H7 (cell line): ENCODE measurements at regions not wholly inside any gene's neighbourhood (a gene's known extent, or its start where the extent isn't known, plus 50 kb on each side); places are given as distances from the start of the nearest gene placed in this dataset.

Source experiments
- DNase-seq: peaks from one replicate; pipeline ENCODE4 v3.0.0; 2012
- H3K27me3 ChIP-seq: 2 replicates; pipeline ENCODE4 v1.6.0; 2011; ENCODE audit warnings: mild to moderate bottlenecking, low read length; ENCODE audit not compliant: control insufficient read depth, insufficient read depth
- H3K36me3 ChIP-seq: replicated peaks from 2 replicates; pipeline ENCODE4 v1.5.1; 2011; ENCODE audit warnings: low read length; ENCODE audit not compliant: control insufficient read depth, insufficient read depth
- H3K4me3 ChIP-seq: 2 replicates; pipeline ENCODE4 v1.5.1; 2011; ENCODE audit warnings: low read depth, mild to moderate bottlenecking, control low read depth, low read length, moderate library complexity; ENCODE audit not compliant: insufficient read depth

DNA sequence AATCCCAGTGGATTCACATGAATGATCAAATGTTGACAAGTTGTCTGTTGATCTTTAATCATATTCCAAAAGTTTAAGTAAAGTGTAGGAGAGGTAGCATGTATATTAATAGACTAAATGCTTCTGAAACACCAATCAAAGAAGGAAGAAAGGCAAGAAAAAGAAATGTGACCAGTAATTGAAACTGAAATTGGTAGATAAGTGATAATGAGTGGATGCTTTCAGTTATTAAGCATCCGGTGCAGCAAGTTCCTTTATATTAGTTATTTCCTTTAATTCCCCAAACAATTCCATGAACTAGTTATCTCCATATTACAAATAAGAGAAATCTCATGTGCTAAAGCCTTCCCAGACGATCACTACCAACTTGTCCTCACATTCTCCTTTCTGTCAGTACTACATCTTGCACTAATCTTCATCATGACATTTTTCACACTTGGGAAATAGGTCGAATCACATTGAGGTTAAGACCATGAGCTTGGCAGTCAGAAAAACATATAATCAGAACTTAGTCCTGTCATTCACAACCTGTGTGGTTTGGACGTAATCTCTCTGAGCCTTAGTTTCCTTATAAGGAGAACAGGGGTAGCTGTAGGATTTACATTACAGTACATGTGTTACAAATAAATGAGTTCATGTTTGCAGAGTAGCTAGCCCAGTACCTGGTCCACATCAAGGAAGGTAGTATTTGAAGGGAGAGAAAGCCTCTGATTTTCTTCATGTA, 182.1 kb downstream of the NOL4 start:
- no peaks in the 10 kb centered on the region for H3K36me3 ChIP-seq
- DNase-seq, result no peak
- H3K4me3 ChIP-seq, result no peak overlapping the region
- H3K27me3 ChIP-seq, result no peaks in the 10 kb centered on the region

DNA sequence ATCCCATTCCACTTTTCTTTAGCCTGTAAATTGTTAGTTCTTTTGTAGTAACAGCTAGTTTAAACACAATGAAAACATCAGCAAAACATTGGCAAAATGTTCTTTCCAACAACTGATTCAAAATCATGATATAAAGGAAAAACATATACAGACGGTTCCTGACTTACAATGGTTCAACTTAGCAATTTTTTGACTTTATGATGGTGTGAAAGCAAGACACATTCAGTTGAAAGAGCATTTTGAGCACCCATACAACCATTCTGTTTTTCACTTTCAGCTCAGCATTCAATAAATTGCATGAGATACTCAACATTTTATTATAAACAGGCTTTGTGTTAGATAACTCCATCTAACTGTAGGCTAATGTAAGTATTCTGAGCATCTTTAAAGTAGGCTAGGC, 185.1 kb downstream of the NOL4 start:
- Histone ChIP-seq H3K27me3 (no peaks in the 10 kb centered on the region), H3K36me3 (no peaks in the 10 kb centered on the region), H3K4me3 (no peak overlapping the region)
- no peak for DNase-seq

DNA sequence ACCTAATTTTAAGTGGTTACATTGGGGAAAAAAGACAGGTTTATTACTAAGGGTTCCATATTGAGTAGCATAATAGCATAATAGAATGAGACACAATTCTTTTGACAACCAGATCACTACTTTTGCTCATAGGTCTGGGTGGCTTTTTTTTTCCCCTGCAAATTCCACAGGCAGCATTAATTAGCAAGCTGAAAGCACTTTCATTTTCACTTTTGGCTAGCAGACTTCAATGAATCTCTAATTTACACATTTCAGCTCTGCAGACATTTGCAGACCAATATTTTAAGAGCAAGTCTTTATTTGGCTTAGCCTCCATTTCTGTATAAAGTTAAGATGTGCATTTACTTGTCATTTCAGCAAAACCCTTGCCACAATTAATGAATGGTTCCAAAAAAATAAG, 185.5 kb downstream of the NOL4 start:
- DNase-seq, result peak; percentile 1
- Histone ChIP-seq H3K27me3 (no peaks in the 10 kb centered on the region), H3K36me3 (no peaks in the 10 kb centered on the region), H3K4me3 (no peak overlapping the region)

DNA sequence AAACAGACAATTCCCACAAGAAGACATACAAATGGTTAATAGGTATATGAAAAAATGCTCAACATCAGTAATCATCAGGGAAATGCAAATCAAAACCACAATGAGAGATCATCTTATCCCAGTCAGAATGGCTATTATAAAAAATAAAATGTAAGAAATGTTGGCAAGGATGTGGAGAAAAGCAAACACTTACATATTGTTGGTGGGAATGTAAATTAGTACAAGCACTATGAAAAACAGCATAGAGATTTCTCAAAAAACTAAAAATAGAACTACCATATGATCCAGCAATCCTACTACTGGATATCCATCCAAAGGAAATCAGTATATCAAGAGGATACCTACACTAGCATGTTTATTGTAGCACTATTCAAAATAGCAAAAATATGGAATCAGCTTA, 186.6 kb downstream of the NOL4 start:
- DNase-seq, result no peak
- Histone ChIP-seq H3K27me3 (no peaks in the 10 kb centered on the region), H3K4me3 (no peak overlapping the region), H3K36me3 (no peaks in the 10 kb centered on the region)

DNA sequence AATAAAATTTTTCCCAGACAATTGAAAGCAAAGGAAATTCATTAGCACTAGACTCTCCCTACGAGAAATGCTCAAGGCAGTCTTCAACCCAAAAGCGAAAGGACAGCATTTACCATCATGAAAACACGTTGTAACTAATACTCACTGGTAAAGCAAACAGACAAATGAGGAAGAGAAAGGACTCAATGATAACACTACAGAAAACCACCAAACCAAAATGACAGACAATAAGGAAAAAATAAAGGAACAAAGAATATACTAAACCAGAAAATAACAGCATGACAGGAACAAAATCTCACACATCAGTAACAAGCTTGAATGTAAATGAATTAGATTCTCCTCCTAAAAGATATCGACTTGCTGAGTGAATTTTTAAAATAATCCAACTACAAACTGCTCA, 190.7 kb downstream of the NOL4 start:
- Histone ChIP-seq H3K27me3 (no peaks in the 10 kb centered on the region), H3K36me3 (no peaks in the 10 kb centered on the region), H3K4me3 (no peak overlapping the region)
- no peak for DNase-seq

DNA sequence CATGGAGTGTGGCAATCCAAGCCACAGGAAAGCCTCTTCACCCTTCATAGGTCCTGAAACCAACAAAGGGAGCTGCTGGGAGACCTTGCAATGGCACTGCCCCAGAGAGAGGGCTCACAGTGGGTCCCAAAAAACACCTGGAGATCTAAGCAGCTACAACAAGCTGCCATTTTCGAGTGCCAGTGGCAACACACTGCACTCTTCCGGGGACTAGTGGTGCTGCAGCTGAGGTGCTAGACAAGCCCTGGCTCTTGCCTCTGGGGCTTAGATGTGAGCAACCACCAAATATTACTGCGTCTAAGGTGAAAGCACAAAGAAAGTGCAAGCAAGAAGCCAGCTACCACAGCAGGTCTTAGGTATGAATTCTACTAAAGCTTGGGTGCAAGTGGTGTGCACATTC, 192.9 kb downstream of the NOL4 start:
- DNase-seq, result no peak

DNA sequence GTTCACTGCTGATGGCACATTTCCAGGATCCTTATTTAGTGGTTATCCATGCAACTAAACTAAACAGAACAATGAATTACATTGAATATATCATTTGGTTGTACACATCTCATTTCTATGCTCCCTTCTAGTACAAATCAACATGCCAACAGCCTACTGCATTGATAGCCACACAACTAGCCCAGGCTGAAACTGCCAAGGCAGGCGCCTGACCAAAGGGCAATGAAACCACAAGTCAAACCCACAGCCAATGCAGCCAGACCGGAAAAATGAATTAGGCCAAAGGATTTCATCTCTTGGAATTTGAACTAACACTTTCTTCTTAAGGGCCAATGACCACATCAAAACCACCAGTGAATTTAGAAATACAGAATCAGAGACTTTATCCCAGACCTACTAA, 196.4 kb downstream of the NOL4 start:
- DNase-seq, result no peak
- H3K4me3 ChIP-seq, result no peak overlapping the region
- H3K36me3 ChIP-seq, result no peaks in the 10 kb centered on the region
- H3K27me3 ChIP-seq, result no peaks in the 10 kb centered on the region

More for the DNA sequence above, 192.9 kb downstream of the NOL4 start:
- Histone ChIP-seq H3K36me3 (no peaks in the 10 kb centered on the region), H3K4me3 (no peak overlapping the region), H3K27me3 (no peaks in the 10 kb centered on the region)

DNA sequence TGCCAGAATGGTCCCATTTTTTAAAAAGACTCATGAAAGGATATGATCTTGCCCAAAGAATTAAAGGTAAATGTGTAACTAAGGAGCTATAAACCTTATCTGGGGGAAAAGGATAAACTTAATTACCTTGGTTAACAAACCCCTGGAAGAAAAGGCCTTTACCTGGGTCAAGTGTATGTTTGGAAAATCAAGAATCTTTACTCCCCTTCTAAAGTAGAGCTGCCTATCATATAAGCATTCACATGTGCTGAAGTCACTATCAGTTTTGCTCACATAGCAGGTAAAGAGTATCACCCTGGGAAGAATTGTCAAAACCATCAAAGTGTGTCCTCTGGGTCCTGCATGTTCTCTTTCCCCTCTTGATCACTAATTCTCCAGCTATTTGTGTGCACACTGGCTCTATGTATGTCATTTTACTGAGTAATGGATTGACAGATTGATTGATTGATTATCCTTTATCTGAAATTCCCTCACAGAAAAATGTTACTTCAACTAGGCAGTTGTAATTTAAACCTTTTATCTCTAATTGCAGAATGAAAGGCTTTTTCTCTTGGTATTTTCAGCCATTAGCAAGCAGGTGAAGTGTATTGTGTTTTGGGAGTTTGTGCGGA, 199.4 kb downstream of the NOL4 start:
- Histone ChIP-seq H3K4me3 (no peak overlapping the region), H3K27me3 (no peaks in the 10 kb centered on the region), H3K36me3 (no peaks in the 10 kb centered on the region)
- no peak for DNase-seq

DNA sequence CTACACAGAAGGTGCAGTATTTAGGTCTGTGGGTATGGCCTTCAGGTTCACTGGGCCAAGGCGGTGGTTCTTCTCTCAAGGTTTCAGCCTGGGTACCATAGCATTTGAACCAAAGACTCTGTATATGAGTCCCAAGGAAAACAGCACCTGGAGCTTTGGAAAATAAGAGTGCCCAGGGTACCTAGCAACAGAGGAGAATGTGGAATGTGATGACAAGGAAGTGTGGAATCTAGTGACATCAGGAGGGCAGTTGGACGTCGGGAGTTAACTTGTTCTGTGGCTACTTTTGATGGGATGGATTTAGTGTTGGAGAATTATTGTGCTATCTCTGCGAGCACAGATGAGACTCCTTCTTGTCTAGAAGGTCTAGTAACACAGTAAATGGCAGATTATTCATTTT, 201.2 kb downstream of the NOL4 start:
- no peaks in the 10 kb centered on the region for H3K36me3 ChIP-seq
- no peaks in the 10 kb centered on the region for H3K27me3 ChIP-seq
- DNase-seq, result no peak
- H3K4me3 ChIP-seq, result no peak overlapping the region

DNA sequence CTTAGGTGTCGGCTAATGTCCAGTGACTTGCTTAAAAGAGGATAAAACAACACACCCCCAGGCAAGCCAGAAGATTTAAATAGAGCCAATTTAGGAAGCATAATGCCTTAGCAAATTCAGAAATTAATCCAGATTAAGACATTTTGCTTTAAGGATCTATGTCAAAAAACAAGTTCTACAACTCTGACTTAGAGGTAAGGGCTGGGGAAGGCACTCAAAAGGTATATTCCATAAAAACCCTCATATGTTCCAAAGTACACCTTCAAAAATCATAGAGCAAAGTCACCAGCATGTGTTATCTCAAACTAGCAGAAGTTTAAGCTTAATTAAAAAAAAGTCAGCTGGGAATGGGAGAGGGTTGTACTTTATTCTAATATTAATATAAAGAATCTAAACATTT, 206.4 kb downstream of the NOL4 start:
- no peak overlapping the region for H3K4me3 ChIP-seq
- no peaks in the 10 kb centered on the region for H3K36me3 ChIP-seq
- DNase-seq, result no peak

DNA sequence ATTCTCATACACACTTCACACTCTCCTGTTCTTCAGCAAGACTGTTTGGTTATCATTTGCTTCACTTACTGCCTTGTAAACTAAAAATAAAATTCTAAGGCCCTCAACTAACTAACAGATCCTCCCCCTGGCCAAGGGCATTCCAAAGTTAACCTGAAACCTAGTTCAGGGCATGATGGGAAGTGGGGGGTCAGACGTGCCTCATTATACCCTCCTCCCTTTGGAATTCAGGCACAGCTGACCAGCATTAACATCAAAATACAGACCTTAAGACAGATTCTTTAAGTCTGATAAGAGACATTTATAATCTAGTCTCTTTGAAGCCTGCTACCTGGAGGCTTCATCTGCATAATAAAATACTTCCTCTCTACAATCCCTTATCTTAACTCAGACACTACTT, 221.0 kb downstream of the NOL4 start:
- no peak for DNase-seq
- H3K27me3 ChIP-seq, result no peaks in the 10 kb centered on the region
- H3K4me3 ChIP-seq, result no peak overlapping the region
- no peaks in the 10 kb centered on the region for H3K36me3 ChIP-seq

More for the DNA sequence above, 206.4 kb downstream of the NOL4 start:
- H3K27me3 ChIP-seq, result no peaks in the 10 kb centered on the region

DNA sequence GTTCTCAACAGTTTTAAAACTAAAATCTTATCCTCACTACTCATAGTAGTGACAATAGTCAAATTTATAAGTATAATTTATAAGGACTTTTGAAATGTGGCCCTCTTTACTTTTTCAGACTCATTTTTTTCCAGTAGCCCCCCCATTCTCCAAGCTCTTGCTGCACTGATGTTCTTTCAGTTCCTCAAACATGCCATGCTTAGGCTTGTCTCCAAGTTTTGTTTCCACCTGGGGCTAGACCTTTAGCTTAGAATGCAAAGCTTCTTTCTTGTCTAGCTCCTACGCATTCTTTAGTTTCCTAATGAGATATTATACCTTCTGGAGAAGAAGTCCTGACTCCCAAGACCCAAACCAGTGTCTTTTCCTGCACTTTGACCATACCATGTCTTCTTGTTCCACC, 222.6 kb downstream of the NOL4 start:
- H3K36me3 ChIP-seq, result no peaks in the 10 kb centered on the region
- DNase-seq, result no peak
- H3K27me3 ChIP-seq, result no peaks in the 10 kb centered on the region
- H3K4me3 ChIP-seq, result no peak overlapping the region

DNA sequence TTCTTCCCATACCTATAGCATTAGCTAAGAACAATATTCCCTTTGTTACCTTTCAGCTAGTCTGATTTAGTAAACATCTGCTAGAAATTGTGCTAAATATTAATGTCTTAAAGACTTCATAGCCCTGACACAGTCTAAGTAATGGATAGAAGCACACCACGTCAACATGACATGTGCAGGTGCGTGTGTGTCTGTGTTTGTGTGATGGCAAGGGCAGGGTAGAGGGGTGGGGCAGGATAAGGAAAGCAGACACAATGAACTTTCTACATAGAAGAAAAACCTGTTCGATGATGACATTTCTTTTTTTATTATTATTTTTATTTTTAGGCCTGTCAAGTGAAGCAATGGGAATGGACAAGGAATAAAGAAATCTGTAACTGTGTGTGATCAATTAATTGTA, 223.3 kb downstream of the NOL4 start:
- Histone ChIP-seq H3K36me3 (no peaks in the 10 kb centered on the region), H3K4me3 (no peak overlapping the region), H3K27me3 (no peaks in the 10 kb centered on the region)
- no peak for DNase-seq

DNA sequence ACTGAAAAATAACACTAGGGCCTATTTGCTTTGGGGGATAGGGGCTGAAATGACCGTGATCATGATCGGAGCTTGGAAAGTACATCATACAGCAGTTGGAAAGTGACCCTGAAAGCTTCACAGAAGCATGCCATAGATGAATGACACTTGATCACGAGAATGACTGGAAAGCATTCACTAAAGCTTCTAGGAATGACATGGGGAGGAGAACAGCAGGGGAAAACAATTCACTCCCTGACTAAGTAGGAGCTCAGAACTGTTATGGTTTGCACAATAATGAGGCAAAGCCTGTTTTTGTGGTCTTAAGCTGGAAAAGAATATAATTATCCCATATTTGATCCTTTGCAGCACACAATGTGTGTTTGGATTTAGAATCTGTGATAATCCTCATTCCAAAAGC, 237.5 kb downstream of the NOL4 start:
- no peaks in the 10 kb centered on the region for H3K36me3 ChIP-seq
- H3K27me3 ChIP-seq, result no peaks in the 10 kb centered on the region
- H3K4me3 ChIP-seq, result no peak overlapping the region
- no peak for DNase-seq

DNA sequence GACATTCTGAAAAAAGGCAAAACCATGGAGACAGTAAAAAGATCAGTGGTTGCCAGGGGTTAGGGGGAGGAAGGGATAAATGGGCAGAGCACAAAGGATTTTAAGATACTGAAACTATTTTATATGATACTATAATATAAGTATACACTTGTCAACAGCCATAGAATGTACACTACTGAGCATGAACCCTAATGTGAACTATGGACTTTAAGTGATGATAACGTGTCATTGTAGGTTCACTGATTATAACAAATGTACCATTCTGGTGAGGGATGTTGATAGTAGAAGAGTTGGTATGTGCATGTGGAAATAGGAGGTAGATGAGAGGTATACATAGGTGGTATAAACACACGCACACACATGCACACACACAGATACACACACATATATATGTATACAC, 241.6 kb downstream of the NOL4 start:
- H3K36me3 ChIP-seq, result no peaks in the 10 kb centered on the region
- no peak for DNase-seq
- no peak overlapping the region for H3K4me3 ChIP-seq
- H3K27me3 ChIP-seq, result no peaks in the 10 kb centered on the region

DNA sequence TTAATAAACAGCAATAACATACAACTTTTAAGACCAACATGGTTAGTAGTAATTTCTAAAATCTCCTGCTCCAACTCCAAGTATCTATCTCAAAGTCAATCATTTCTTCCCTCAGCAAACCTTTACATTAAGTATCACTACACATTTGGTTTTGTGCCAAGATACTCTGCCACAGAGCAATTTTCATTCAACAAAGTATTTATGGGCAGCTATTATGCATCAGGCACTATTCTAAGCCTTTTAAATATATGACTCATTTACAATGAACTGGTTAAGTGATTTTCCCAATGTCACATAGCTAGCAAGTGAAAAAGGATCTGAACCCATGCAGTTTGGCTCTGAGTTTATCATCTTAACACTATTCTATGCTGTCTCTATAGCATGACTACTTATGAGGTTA, 264.3 kb downstream of the NOL4 start:
- H3K4me3 ChIP-seq, result no peak overlapping the region
- H3K27me3 ChIP-seq, result no peaks in the 10 kb centered on the region
- no peak for DNase-seq
- no peaks in the 10 kb centered on the region for H3K36me3 ChIP-seq
